GM21529 (cell line): ENCODE measurements at regions not wholly inside any gene's neighbourhood (a gene's known extent, or its start where the extent isn't known, plus 50 kb on each side); places are given as distances from the start of the nearest gene placed in this dataset.

Source experiments
- ATAC-seq: cut with Tn5 transposase; IDR thresholded peaks from one replicate; pipeline ENCODE4 v1.9.1; 2021; ENCODE audit not compliant: unreplicated experiment

DNA sequence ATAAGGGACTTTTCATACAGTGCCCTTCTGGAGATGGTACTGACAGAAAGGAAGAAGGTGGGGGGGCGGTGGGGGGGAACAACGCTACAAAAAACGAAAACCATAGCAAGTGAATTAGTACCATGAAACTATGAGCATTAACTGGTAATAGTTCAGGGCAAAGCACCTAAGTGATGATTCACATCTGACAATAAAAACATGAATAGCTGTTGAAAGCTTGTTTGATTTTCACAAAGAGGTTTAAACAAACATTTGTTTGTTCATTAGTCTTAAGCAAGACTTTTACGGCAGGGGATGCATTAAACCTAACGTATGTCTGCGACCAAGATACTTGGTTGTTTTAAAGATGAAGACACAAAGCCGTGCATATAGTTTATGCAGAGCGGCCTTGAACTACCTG lies 177.5 kb downstream of the LMO4 start:
- no peak for ATAC-seq

- no peak for ATAC-seq
These were observed 179.6 kb downstream of the LMO4 start for GRCh38 chr1:87508247-87508787.

GRCh38 chr1:87510540-87510939 lies 181.9 kb downstream of the LMO4 start:
- ATAC-seq, result no peak

- ATAC-seq, result no peak
These were observed 182.8 kb downstream of the LMO4 start for GRCh38 chr1:87511449-87511848.

DNA sequence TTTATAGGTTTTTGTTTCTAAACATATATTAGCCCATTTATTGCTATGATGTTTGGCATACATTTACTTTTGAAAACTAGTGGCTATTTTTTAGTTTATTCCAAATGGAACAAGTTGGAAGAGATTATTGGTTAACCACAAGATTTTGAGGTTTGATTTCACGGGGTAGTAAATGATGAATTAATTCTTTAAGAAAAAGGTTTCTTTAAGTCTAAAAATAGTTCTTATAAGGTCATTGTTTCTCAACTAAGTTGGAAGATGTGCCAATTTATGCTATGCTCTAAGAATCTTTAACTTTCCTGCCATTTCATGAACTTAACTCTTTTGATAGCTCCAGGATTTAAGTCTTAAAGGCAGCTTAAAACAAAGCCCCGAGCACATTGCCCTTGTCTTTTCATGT lies 183.8 kb downstream of the LMO4 start:
- no peak for ATAC-seq

GRCh38 chr1:87513255-87513654 lies 184.6 kb downstream of the LMO4 start:
- ATAC-seq, result no peak

DNA sequence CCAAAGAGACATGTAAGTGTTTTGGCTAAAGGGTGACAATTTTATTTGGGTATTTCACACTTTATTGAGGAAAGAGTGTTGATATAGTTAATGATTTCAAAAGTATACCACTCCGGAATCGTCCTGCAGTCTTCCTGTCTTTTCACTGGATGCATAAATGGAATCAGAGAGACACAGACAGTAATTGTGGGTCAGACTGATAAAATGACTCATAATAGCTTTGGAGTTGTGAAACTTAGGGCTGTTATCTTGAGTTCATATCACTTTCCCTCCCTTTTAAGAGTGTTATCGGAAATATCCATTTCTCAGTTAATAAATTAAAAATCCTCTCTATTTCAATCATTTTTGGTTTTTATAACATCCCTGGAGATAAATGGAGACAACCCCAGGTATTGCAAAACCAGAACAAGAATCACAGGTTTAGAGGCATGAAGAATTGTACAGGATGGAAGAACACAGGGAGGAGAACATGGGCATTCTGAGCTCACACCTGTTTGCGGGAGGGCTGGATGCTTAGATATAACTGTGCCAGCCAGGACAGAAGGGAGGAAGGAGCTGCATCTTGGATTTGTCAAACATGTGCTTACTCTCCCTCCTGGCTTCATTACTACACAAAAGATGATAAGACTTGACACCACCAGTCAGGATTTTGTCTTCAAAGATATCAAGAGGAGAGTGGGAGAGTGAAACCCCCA lies 185.4 kb downstream of the LMO4 start:
- no peak for ATAC-seq

DNA sequence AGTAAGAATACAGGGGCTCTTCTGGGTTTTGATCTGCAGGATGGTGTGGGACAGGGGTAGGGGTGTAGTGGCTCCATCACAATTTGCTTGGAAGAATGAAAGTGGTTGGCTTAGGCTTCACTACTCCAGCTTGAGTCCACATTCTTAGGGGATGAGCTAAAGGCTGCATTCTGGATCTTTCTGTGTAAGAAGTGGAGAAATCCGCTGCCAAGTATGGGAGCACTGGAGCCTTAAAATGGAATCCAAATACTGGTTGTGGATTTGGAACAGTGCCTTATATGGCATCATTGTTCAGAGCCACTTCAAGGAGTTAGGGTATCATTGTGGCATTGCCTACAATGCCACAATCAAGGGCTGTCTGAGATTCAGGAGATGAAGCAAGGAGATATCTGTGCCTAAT lies 187.1 kb downstream of the LMO4 start:
- no peak for ATAC-seq

DNA sequence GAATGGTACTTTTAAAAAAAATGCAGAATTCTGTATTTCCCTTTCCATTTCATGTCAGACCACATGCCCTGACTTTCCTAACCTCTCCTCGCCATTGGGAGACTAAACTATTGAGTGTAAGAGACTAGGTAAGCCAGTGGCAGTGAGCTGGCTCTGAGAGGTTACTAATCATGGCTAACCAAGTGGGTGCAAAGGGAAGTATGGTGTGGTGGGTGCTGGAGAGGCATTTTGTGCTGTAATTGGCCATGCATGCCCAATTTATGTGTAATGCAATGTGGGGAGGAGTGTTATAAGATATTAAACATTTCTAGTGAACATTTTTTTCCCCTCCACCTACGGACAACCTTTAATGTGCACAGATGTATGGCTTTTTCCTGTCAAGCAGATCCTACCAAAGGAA lies 190.1 kb downstream of the LMO4 start:
- no peak for ATAC-seq

DNA sequence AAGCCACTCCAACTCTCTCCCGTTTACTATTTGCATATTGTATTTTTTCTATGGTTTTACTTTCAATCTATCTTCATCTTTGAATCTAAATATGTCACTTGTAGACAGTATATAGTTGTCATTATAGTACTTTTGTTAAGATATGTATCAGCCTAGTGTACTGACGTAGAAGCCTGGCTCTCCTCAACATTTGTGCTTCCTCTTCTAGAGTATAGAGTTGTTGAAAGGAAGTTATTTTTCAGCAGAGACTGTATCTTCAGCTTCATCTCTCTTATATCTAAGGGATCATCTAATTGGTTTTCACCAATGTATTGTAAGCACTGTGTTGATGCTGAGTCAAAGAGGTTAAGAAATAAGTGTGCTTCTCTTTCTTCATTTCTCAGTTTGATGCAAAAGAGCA lies 192.8 kb downstream of the LMO4 start:
- no peak for ATAC-seq

DNA sequence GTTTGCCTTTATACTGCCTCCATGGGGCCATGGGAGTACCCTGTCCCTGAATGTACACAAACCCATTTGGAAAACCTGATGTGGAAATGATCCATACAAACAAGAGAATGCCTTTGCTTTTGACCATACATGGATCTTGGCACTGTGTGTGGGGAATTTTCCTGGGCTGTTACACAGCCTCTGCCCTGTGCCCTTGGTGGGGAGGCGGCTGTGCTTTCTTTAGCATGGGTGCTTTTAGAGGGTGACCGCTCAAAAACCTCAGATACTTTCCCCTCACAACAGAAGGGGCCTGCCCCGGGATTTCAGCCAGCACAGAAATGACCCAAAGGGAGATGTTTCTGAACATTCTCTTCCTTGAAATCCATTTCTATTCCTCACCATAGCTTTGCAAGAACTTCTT lies 194.8 kb downstream of the LMO4 start:
- ATAC-seq, result no peak

GRCh38 chr1:87524021-87524754 lies 195.5 kb downstream of the LMO4 start:
- ATAC-seq, result no peak

DNA sequence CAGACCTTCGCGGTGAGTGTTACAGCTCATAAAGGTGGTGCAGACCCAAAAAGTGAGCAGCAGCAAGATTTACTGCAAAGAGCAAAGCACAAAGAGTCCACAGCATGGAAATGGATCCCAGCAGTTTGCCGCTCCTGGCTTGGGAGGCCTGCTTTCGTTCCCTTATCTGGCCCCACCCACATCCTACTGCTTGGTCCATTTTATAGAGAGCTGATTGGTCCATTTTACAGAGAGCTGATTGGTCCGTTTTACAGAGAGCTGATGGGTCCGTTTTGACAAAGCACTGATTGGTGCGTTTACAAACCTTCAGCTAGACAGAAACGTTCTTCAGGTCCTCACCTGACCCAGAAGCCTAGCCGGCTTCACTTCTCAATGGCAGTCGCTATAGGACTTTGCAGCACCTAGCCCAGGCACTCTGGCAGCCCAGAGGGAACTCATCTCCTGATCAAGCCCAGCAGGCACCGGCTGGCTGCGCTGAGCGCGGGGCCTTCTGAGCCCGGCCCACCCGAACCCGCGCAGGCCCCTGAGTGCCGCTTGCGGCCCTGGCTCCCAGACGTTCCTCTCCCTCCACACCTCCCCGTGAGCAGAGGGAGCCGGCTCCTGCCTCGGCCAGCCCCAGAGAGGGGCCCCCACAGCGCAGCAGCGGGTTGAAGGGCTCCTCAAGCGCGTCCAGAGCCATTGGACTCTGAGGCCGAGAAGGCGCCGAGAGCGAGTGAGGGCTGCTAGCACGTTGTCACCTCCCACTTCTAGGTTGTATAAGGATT lies 200.3 kb downstream of the LMO4 start:
- no peak for ATAC-seq

GRCh38 chr1:87530042-87530807 lies 201.5 kb downstream of the LMO4 start:
- no peak for ATAC-seq

DNA sequence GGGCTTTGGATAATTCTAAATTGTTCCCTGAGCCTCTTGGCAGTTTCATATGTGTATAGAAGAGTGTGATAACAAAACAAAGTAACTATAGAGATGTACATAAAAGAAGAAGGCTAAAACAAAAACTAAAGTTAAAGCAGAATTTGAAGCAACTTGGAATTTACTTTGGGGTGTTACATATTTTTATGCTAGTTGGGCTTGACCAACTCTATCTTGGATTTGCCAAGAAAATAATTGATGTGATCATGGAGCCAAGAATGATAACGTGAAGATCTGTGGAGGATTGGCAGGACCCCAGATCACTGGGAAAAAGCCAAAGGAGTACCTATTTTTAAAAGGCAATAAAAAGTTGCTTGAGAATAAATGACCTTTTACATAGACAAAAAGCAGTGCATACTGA lies 206.9 kb downstream of the LMO4 start:
- no peak for ATAC-seq

- no peak for ATAC-seq
These were observed 210.5 kb downstream of the LMO4 start for GRCh38 chr1:87539147-87539546.

- no peak for ATAC-seq
These were observed 214.0 kb downstream of the LMO4 start for GRCh38 chr1:87542697-87543096.

GRCh38 chr1:87549738-87550137 lies 221.1 kb downstream of the LMO4 start:
- no peak for ATAC-seq

DNA sequence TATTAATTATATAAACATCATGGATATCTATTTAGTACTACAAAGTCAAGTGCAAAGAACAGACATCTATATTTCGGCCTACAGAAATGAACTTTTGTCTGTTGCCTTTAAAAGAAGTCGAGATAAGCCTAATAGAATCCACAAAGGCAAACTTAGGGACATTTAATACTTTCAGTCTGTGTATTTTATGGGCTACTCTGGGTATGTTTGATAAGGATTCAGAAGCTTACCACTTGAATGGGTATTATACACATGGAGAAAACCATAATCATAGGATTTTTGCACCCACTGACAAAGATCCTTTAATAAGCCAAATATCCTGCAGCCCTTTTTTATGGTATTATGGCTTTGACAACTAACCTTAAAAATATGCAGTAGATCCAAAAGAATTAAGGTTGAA lies 224.8 kb downstream of the LMO4 start:
- ATAC-seq, result no peak

DNA sequence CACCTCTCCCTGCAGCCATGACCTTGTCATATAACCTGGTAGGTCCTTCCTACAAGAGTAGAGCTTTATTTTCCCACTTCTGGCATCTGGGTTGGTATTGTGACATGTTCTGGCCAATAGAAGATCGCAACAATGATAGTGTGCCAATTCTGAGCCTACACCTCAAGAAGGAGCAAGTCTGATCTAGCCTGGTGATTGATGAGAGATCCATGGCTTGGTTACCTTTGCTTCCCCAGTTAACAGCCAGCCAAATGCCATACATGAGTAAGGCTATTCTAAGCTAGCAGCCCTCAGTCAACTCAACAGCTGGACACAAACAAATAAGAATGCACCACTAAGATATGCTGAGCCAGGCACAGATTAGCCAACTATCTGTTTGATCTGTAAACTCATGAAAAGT lies 226.7 kb downstream of the LMO4 start:
- no peak for ATAC-seq

DNA sequence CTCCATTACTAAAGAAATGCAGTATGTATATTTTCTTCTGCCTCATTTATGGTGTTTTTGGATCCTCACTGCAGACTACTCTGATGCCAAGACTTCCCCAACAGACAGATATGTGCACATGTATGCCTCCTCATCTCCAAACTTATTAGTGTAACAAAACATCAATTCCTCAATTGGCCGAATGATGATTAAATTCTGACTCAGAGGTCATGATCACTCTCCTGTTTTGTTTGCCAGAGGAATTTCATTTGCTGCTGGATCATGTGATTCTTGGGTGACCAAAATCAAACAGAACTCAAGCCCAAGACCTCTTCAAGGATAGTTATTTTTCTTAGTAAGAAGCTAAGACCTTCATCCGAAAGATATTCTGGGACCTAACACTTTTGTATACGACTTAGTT lies 227.6 kb downstream of the LMO4 start:
- no peak for ATAC-seq
